ENCODE measurements at regions not wholly inside any gene's neighbourhood (a gene's known extent, or its start where the extent isn't known, plus 50 kb on each side); places are given as distances from the start of the nearest gene placed in this dataset.

DNA sequence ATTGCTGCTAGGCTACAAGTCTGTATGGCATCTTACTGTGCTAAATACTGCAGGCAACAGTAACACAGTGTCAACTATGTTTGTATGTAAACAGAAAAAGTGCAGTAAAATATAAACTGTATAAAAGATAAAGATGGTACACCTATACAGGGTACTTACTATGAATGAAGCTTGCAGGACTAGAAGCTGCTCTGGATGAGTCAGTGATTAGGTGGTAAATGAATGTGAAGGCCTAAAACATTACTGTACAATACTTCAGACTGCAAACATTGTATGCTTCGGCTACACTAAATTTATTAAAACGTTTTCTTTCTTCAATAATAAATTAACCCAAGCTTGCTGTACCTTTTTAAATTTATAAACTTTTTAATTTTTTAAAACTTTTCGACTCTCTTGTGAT is 97.1 kb downstream of the HLX start:
- TF ChIP-seq, protein P1, sequence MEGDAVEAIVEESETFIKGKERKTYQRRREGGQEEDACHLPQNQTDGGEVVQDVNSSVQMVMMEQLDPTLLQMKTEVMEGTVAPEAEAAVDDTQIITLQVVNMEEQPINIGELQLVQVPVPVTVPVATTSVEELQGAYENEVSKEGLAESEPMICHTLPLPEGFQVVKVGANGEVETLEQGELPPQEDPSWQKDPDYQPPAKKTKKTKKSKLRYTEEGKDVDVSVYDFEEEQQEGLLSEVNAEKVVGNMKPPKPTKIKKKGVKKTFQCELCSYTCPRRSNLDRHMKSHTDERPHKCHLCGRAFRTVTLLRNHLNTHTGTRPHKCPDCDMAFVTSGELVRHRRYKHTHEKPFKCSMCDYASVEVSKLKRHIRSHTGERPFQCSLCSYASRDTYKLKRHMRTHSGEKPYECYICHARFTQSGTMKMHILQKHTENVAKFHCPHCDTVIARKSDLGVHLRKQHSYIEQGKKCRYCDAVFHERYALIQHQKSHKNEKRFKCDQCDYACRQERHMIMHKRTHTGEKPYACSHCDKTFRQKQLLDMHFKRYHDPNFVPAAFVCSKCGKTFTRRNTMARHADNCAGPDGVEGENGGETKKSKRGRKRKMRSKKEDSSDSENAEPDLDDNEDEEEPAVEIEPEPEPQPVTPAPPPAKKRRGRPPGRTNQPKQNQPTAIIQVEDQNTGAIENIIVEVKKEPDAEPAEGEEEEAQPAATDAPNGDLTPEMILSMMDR (IDR thresholded peaks at IDR 0.05 in 8 of 11, conservative IDR thresholded peaks at IDR 0.05 in 3 of 11) = no peak
- TF ChIP-seq POLR2A (IDR thresholded peaks at IDR 0.05) = no peak

Measured in spleen (tissue), 7 donors.